ENCODE measurements at regions not wholly inside any gene's neighbourhood (a gene's known extent, or its start where the extent isn't known, plus 50 kb on each side); places are given as distances from the start of the nearest gene placed in this dataset.

DNA sequence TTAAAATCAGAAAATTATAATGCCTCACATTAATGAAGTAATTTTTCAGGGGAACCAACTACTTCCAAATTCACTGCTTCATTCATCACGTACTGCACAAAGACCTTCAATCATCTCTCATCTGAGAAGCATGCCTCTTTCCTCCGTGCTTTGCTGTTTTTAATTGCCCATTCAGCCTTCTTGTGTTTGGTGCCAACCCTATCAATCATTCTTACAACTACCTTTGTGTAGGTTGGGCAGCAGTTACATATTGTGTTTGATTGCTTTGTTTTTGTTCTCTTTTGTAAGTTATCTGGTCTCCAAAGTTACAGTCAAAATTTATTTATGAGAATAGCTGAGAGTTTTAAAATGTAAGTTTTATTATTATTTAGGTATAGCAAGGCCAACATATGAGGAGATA lies 549.0 kb upstream of the SLC8A1 start:
- DNase-seq (ENCODE audit: extremely low read depth, low read depth): no peak
- no peak for TF ChIP-seq CTCF (IDR thresholded peaks at IDR 0.05; ENCODE audit: low read depth, low read length)

GRCh38 chr2:41004700-41005099 lies 552.8 kb upstream of the SLC8A1 start:
- no peak for DNase-seq (ENCODE audit: extremely low read depth, low read depth)
- TF ChIP-seq CTCF (IDR thresholded peaks at IDR 0.05; ENCODE audit: low read depth, low read length): no peak

GRCh38 chr2:41020358-41020757 lies 568.5 kb upstream of the SLC8A1 start:
- no peak for TF ChIP-seq CTCF (IDR thresholded peaks at IDR 0.05; ENCODE audit: low read depth, low read length)
- DNase-seq (ENCODE audit: extremely low read depth, low read depth): no peak

DNA sequence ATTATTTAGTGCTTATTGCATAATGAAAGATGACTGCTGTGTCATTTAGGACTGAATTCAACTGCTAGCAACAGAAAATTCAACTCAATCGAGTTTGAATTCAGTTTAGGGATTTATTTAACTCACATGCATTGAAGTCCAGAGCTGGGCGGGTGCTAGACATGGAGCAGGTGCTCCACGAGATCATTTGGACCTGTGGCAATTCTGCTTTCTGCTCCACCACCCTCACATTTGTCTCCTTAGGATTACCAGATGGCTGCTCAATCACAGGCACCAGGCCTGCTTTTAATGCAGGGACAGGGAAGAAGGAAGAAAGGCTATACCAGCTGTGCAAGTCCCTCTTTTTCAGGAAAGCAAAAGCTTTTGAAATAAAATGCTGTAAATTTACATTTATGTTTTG lies 572.9 kb upstream of the SLC8A1 start:
- no peak for DNase-seq (ENCODE audit: extremely low read depth, low read depth)
- no peak for TF ChIP-seq CTCF (IDR thresholded peaks at IDR 0.05; ENCODE audit: low read depth, low read length)

- TF ChIP-seq CTCF (IDR thresholded peaks at IDR 0.05; ENCODE audit: low read depth, low read length): no peak
- DNase-seq (ENCODE audit: extremely low read depth, low read depth): no peak
Measured at GRCh38 chr2:41026613-41027012, 574.7 kb upstream of the SLC8A1 start.

- no peak for TF ChIP-seq CTCF (IDR thresholded peaks at IDR 0.05; ENCODE audit: low read depth, low read length)
- DNase-seq (ENCODE audit: extremely low read depth, low read depth): no peak
Measured at GRCh38 chr2:41027095-41027494, 575.2 kb upstream of the SLC8A1 start.

- TF ChIP-seq CTCF (IDR thresholded peaks at IDR 0.05; ENCODE audit: low read depth, low read length): no peak
- no peak for DNase-seq (ENCODE audit: extremely low read depth, low read depth)
Measured at GRCh38 chr2:41031282-41031681, 579.4 kb upstream of the SLC8A1 start.

Measured in AG09319 (cell line).